Neural cell (in vitro differentiated cells): ENCODE measurements at regions not wholly inside any gene's neighbourhood (a gene's known extent, or its start where the extent isn't known, plus 50 kb on each side); places are given as distances from the start of the nearest gene placed in this dataset.

Experiments
- CTCF ChIP-seq: fragments of 450-650 bp; IDR thresholded peaks from 2 replicates; pipeline ENCODE4 v1.5.1; 2014; ENCODE audit warnings: antibody characterized with exemption, mild to moderate bottlenecking, moderate library complexity; ENCODE audit not compliant: poor library complexity, severe bottlenecking
- EP300 ChIP-seq: fragments of 450-650 bp; conservative IDR thresholded peaks from 2 replicates; pipeline ENCODE4 v1.6.1; 2014; ENCODE audit warnings: antibody characterized with exemption, mild to moderate bottlenecking, moderate library complexity; ENCODE audit not compliant: poor library complexity, severe bottlenecking
- EZH2 ChIP-seq: fragments of 200-600, 300-800 bp; shearing (Covaris generic), sonication (generic); IDR thresholded peaks from 2 replicates; pipeline ENCODE4 v1.6.1; 2014; ENCODE audit warnings: antibody characterized with exemption, low read length, borderline replicate concordance, mild to moderate bottlenecking; ENCODE audit not compliant: insufficient read depth, poor library complexity, severe bottlenecking
- MXI1 ChIP-seq: fragments of 450-650 bp; conservative IDR thresholded peaks from 2 replicates; pipeline ENCODE4 v1.6.1; 2014; ENCODE audit warnings: antibody characterized with exemption, mild to moderate bottlenecking; ENCODE audit not compliant: poor library complexity, severe bottlenecking
- POLR2AphosphoS5 ChIP-seq: IDR thresholded peaks from 2 replicates; pipeline ENCODE4 v1.6.1; 2012
- RAD21 ChIP-seq: fragments of 450-650 bp; conservative IDR thresholded peaks from 2 replicates; pipeline ENCODE4 v1.6.1; 2014; ENCODE audit warnings: antibody characterized with exemption, mild to moderate bottlenecking, moderate library complexity
- REST ChIP-seq: IDR thresholded peaks from 2 replicates; pipeline ENCODE4 v1.6.1; 2012; ENCODE audit warnings: borderline replicate concordance
- SMC3 ChIP-seq: fragments of 450-650 bp; conservative IDR thresholded peaks from 2 replicates; pipeline ENCODE4 v1.6.1; 2014; ENCODE audit warnings: antibody characterized with exemption, mild to moderate bottlenecking, moderate library complexity; ENCODE audit not compliant: poor library complexity
- TAF1 ChIP-seq: IDR thresholded peaks from 2 replicates; pipeline ENCODE4 v1.6.1; 2012; ENCODE audit warnings: low read depth

GRCh38 chr5:60402161-60402785 is 297.7 kb downstream of the DEPDC1B start:
- no peak for TF ChIP-seq CTCF
- TF ChIP-seq POLR2AphosphoS5 = no peak
- TF ChIP-seq RAD21 = no peak
- TF ChIP-seq REST = no peak
- no peak for TF ChIP-seq EZH2
- TF ChIP-seq EP300 = no peak
- TF ChIP-seq TAF1 = no peak
- no peak for TF ChIP-seq SMC3
- TF ChIP-seq MXI1 = no peak
